Motor neuron (in vitro differentiated cells): ENCODE measurements at regions not wholly inside any gene's neighbourhood (a gene's known extent, or its start where the extent isn't known, plus 50 kb on each side); places are given as distances from the start of the nearest gene placed in this dataset.
"Not testable (repeated sequence)": the region's sequence is repeated elsewhere in the genome, so short reads cannot be mapped to it uniquely, and the experiment has no call there.

Experiments used
- ATAC-seq, 8 experiments: fragments of 200-7000 bp; cut with Tn5 transposase; replicated peaks in 6 of 8; 2 replicates each; pipeline ENCODE4 v1.8.0; 2021; ENCODE audit warnings: mild to moderate bottlenecking in 8 of 8, moderate library complexity in 8 of 8
- H3K27ac ChIP-seq, 2 donors: fragments of 250-450 bp; sonication (Bioruptor Pico); 2 replicates each; pipeline ENCODE4 v1.9.0; 2021; ENCODE audit warnings: antibody characterized with exemption in 2 of 2, mild to moderate bottlenecking in 2 of 2, moderate library complexity in 1 of 2
- H3K4me1 ChIP-seq, 2 donors: fragments of 250-450 bp; sonication (Bioruptor Pico); replicated peaks in 1 of 2; 2 replicates each; pipeline ENCODE4 v1.6.1; 2021; ENCODE audit warnings: antibody characterized with exemption in 2 of 2, mild to moderate bottlenecking in 2 of 2, moderate library complexity in 1 of 2
- H3K4me3 ChIP-seq, 5 donors: fragments of 250-450 bp; sonication (Bioruptor Pico); 2 replicates each; pipeline ENCODE4 v1.9.0; 2021; ENCODE audit warnings: antibody characterized with exemption in 5 of 5, mild to moderate bottlenecking in 5 of 5, moderate library complexity in 4 of 5
- WGBS, 10 experiments: fragments of 450-650 bp; shearing (Covaris generic); methylation state at CpG; one replicate each; pipeline ENCODE4 v1.0.0; 2022; 5-methylcytosine and 5-hydroxymethylcytosine counted together
- in situ Hi-C, 9 experiments: fragments of 400-800 bp; cut with MboI; loops; one replicate each; pipeline ENCODE4 v1.15.0; 2021; ENCODE audit warnings: low sequenced_read_pairs in 9 of 9, low pct_unique_long_range_greater_than_20kb in 2 of 9; ENCODE audit not compliant: unreplicated experiment in 9 of 9

- 4 to 96% (median 73%) methylated on average over 1 to 3 of the region's 3 CpGs for WGBS, 10 experiments
- Histone ChIP-seq H3K27ac (no peak overlapping the region), H3K4me1 (no peaks in the 10 kb centered on the region), H3K4me3 (no peak overlapping the region)
- ATAC-seq = no peak
- in situ Hi-C loops = no loop called here
Measured at GRCh38 chr2:34822616-34823015, 1223.5 kb upstream of the FAM98A start.

- Histone ChIP-seq H3K4me3 (no peak overlapping the region), H3K4me1 (no peaks in the 10 kb centered on the region), H3K27ac (no peak overlapping the region)
- WGBS, 10 experiments = 21 to 100% (median 80%) methylated on average over 1 to 4 of the region's 4 CpGs
- no peak for ATAC-seq
- in situ Hi-C loops = no loop called here
Measured at GRCh38 chr2:34815052-34815741, 1216.1 kb upstream of the FAM98A start.

GRCh38 chr2:34810456-34810855, 1211.4 kb upstream of the FAM98A start:
- in situ Hi-C loops = no loop called here
- H3K4me3 ChIP-seq = no peak overlapping the region
- WGBS, 10 experiments = 0 to 100% (median 84%) methylated on average over 1 to 2 of the region's 2 CpGs; no CpG with 5 or more reads in 2 of the 10 experiments
- H3K27ac ChIP-seq = no peak overlapping the region
- H3K4me1 ChIP-seq = peaks cover 3 to 7% of the 10 kb centered on the region in 2 donors
- ATAC-seq = no peak

- ATAC-seq = no peak
- Histone ChIP-seq H3K4me1 (peaks cover 3 to 7% of the 10 kb centered on the region in 2 donors), H3K4me3 (no peak overlapping the region), H3K27ac (no peak overlapping the region)
- in situ Hi-C loops = no loop called here
- WGBS, 10 experiments = 0 to 100% (median 71%) methylated on average over 1 to 3 of the region's 3 CpGs; no CpG with 5 or more reads in 1 of the 10 experiments
Measured at GRCh38 chr2:34808426-34808825, 1209.3 kb upstream of the FAM98A start.

GRCh38 chr2:34806891-34807290, 1207.8 kb upstream of the FAM98A start:
- Histone ChIP-seq H3K27ac (no peak overlapping the region), H3K4me3 (no peak overlapping the region), H3K4me1 (peaks cover 3 to 7% of the 10 kb centered on the region in 2 donors)
- ATAC-seq = no peak
- in situ Hi-C loops = no loop called here

GRCh38 chr2:34806396-34806795, 1207.3 kb upstream of the FAM98A start:
- WGBS, 10 experiments = 0 to 100% (median 88%) methylated on average over 1 to 3 of the region's 3 CpGs; no CpG with 5 or more reads in 2 of the 10 experiments
- in situ Hi-C loops = no loop called here
- no peak for ATAC-seq
- no peak overlapping the region for H3K4me3 ChIP-seq
- H3K27ac ChIP-seq = no peak overlapping the region
- peaks cover 3 to 7% of the 10 kb centered on the region in 2 donors for H3K4me1 ChIP-seq

GRCh38 chr2:34799556-34799955, 1200.5 kb upstream of the FAM98A start:
- Histone ChIP-seq H3K4me1 (no peaks in the 10 kb centered on the region), H3K4me3 (no peak overlapping the region), H3K27ac (no peak overlapping the region)
- no peak for ATAC-seq
- in situ Hi-C loops = no loop called here

GRCh38 chr2:34795586-34795985, 1196.5 kb upstream of the FAM98A start:
- ATAC-seq, H3K27ac ChIP-seq, in situ Hi-C loops, H3K4me1 ChIP-seq, H3K4me3 ChIP-seq: not testable (repeated sequence)
- WGBS, 10 experiments = 0 to 100% (median 83%) methylated on average over 1 to 5 of the region's 5 CpGs

- Histone ChIP-seq H3K4me3 (no peak overlapping the region), H3K27ac (no peak overlapping the region), H3K4me1 (no peaks in the 10 kb centered on the region)
- in situ Hi-C loops = no loop called here
- peak in 1 of 8 experiments; percentile 18 for ATAC-seq
- 0 to 86% (median 33%) methylated on average over 1 to 4 of the region's 4 CpGs; no CpG with 5 or more reads in 1 of the 10 experiments for WGBS, 10 experiments
Measured at GRCh38 chr2:34789169-34789568, 1190.1 kb upstream of the FAM98A start.

- ATAC-seq = no peak
- H3K4me3 ChIP-seq = no peak overlapping the region
- H3K4me1 ChIP-seq = peaks cover 0 to 7% of the 10 kb centered on the region in 2 donors
- in situ Hi-C loops = no loop called here
- no peak overlapping the region for H3K27ac ChIP-seq
Measured at GRCh38 chr2:34787341-34787740, 1188.2 kb upstream of the FAM98A start.

GRCh38 chr2:34785206-34785785, 1186.2 kb upstream of the FAM98A start:
- in situ Hi-C loops = no loop called here
- no peak overlapping the region for H3K4me3 ChIP-seq
- no peak overlapping the region for H3K27ac ChIP-seq
- 19 to 93% (median 83%) methylated on average over 2 to 3 of the region's 3 CpGs; no CpG with 5 or more reads in 1 of the 10 experiments for WGBS, 10 experiments
- no peak for ATAC-seq
- peaks cover 0 to 7% of the 10 kb centered on the region in 2 donors for H3K4me1 ChIP-seq

GRCh38 chr2:34784701-34785100, 1185.6 kb upstream of the FAM98A start:
- 0 to 100% (median 70%) methylated on average over 1 of the region's 1 CpG; no CpG with 5 or more reads in 3 of the 10 experiments for WGBS, 10 experiments
- no peak overlapping the region for H3K4me3 ChIP-seq
- peaks cover 0 to 7% of the 10 kb centered on the region in 2 donors for H3K4me1 ChIP-seq
- in situ Hi-C loops = no loop called here
- H3K27ac ChIP-seq = no peak overlapping the region
- ATAC-seq = no peak

GRCh38 chr2:34750742-34751141, 1151.6 kb upstream of the FAM98A start:
- in situ Hi-C loops = not testable (repeated sequence)

GRCh38 chr2:34747643-34748042, 1148.5 kb upstream of the FAM98A start:
- in situ Hi-C loops = no loop called here
- 0 to 100% (median 47%) methylated on average over 1 to 3 of the region's 3 CpGs; no CpG with 5 or more reads in 1 of the 10 experiments for WGBS, 10 experiments
- Histone ChIP-seq H3K4me3 (no peak overlapping the region), H3K4me1 (no peaks in the 10 kb centered on the region), H3K27ac (no peak overlapping the region)
- no peak for ATAC-seq

More at GRCh38 chr2:34750742-34751141, 1151.6 kb upstream of the FAM98A start:
- 42 to 100% (median 76%) methylated on average over 2 to 7 of the region's 7 CpGs for WGBS, 10 experiments
- not testable (repeated sequence) for H3K4me3 ChIP-seq, H3K27ac ChIP-seq, ATAC-seq, H3K4me1 ChIP-seq
